Left lung (tissue), 4 donors: ENCODE measurements at regions not wholly inside any gene's neighbourhood (a gene's known extent, or its start where the extent isn't known, plus 50 kb on each side); places are given as distances from the start of the nearest gene placed in this dataset.

Experiments
- ATAC-seq: fragments of 200-7000 bp; cut with Tn5 transposase; one replicate; pipeline ENCODE4 v1.9.1; 2020; ENCODE audit warnings: moderate library complexity
- DNase-seq, 4 donors: peaks; one replicate each; pipeline ENCODE4 v3.0.0-alpha.2; 2013 to 2020
- H3K27ac ChIP-seq, 2 donors: fragments of 200-600 bp; sonication (generic) in 1 of 2; one replicate each; pipeline versions ENCODE4 v1.5.0 to v1.8.0; 2020 to 2021
- H3K27me3 ChIP-seq, 2 donors: fragments of 200-600 bp; sonication (generic) in 1 of 2; one replicate each; pipeline versions ENCODE4 v1.5.0 to v1.8.0; 2020 to 2021
- H3K36me3 ChIP-seq, 2 donors: fragments of 200-600 bp; sonication (generic) in 1 of 2; one replicate each; pipeline versions ENCODE4 v1.5.0 to v1.8.0; 2020 to 2021
- H3K4me1 ChIP-seq, 2 donors: fragments of 200-600 bp; one replicate each; pipeline ENCODE4 v1.8.0; 2021
- H3K4me3 ChIP-seq, 2 donors: fragments of 200-600 bp; sonication (generic) in 1 of 2; one replicate each; pipeline versions ENCODE4 v1.5.0 to v1.8.0; 2020 to 2021; ENCODE audit warnings: mild to moderate bottlenecking in 1 of 2
- H3K9me3 ChIP-seq, 2 donors: fragments of 200-600 bp; sonication (generic) in 1 of 2; one replicate each; pipeline versions ENCODE4 v1.5.0 to v1.8.0; 2020 to 2021
- CTCF ChIP-seq, 2 donors: fragments of 200-600 bp; sonication (generic) in 1 of 2; IDR thresholded peaks; one replicate each; pipeline versions ENCODE4 v1.5.0 to v1.8.0; 2021; ENCODE audit warnings: antibody characterized with exemption in 2 of 2
- intact Hi-C, 2 donors: fragments of 100-400 bp; cut with DNase I; formaldehyde crosslinking; loops; one replicate each; pipeline versions ENCODE4 v1.11.2 to v1.14.2; 2022
- donor health status: DM: no; HTN: yes; CAD: no.
- donor health status: DM: no; HTN: no; CAD: no.

- no peak for ATAC-seq
- no peaks in the 10 kb centered on the region for H3K9me3 ChIP-seq
- no peak overlapping the region for H3K27ac ChIP-seq
- DNase-seq: no peak
- H3K36me3 ChIP-seq: no peaks in the 10 kb centered on the region
- H3K4me1 ChIP-seq: no peaks in the 10 kb centered on the region
- H3K4me3 ChIP-seq: no peak overlapping the region
- peaks cover 0 to 44% of the 10 kb centered on the region in 2 donors for H3K27me3 ChIP-seq
- no peak for TF ChIP-seq CTCF (IDR thresholded peaks at IDR 0.05)
- intact Hi-C loops: no loop called here
These were observed 136.6 kb upstream of the COL5A1 start for GRCh38 chr9:134505032-134505431.

GRCh38 chr9:134509281-134509680 is 132.3 kb upstream of the COL5A1 start:
- TF ChIP-seq CTCF (IDR thresholded peaks at IDR 0.05): no peak
- DNase-seq: no peak
- intact Hi-C loops: no loop called here

DNA sequence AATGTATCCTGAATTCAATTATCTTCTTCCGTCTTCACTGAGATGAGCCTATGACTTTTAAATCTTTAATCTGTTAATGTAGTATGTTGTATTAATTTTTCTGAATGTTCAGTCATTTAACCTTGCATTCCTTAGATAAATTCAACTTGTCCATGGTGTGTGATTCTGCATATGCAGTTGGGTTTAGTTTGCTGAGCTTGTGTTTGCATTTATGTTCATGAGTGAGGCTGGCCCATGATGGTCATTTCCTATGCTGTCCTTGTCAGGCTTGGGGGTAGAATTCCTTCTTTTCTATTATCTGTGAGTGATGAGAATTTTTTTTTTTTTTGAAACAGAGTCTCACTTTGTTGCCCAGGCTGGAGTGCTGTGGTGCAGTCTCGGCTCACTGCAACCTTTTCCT is 131.8 kb upstream of the COL5A1 start:
- intact Hi-C loops: no loop called here
- Histone ChIP-seq H3K4me3 (no peak overlapping the region), H3K27me3 (no peaks in the 10 kb centered on the region), H3K9me3 (no peaks in the 10 kb centered on the region), H3K36me3 (no peaks in the 10 kb centered on the region), H3K27ac (no peak overlapping the region), H3K4me1 (no peaks in the 10 kb centered on the region)
- no peak for TF ChIP-seq CTCF (IDR thresholded peaks at IDR 0.05)
- ATAC-seq (no peak), DNase-seq (no peak)

More at GRCh38 chr9:134509281-134509680, 132.3 kb upstream of the COL5A1 start:
- H3K9me3 ChIP-seq: no peaks in the 10 kb centered on the region
- no peaks in the 10 kb centered on the region for H3K4me1 ChIP-seq
- no peak overlapping the region for H3K4me3 ChIP-seq
- no peak overlapping the region for H3K27ac ChIP-seq
- H3K27me3 ChIP-seq: peaks cover 0 to 2% of the 10 kb centered on the region in 2 donors
- H3K36me3 ChIP-seq: no peaks in the 10 kb centered on the region
- no peak for ATAC-seq

DNA sequence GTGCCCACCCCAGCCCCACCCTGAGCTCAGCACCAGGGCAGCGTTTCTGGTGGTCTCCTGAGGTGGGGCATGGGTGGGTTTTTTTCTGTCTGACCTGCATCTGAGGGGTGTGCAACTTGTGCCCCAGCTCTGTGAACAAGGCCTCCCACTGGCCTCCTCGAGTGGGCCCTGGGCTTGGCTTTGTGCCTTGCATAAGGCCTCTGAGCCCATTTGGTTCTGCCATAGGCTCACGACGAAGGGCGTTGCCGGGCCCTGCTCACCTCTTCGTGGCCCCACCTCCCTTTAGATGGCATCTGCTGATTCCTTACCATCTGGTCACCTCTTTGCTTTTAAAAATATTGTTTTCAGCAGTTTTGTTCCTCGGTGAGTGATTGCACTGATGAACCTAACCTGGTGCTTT is 127.1 kb upstream of the COL5A1 start:
- H3K4me1 ChIP-seq: no peaks in the 10 kb centered on the region
- DNase-seq (no peak), ATAC-seq (no peak)
- no peaks in the 10 kb centered on the region for H3K9me3 ChIP-seq
- no peaks in the 10 kb centered on the region for H3K36me3 ChIP-seq
- H3K27ac ChIP-seq: no peak overlapping the region
- H3K27me3 ChIP-seq: no peaks in the 10 kb centered on the region
- no peak for TF ChIP-seq CTCF (IDR thresholded peaks at IDR 0.05)
- intact Hi-C loops: no loop called here
- no peak overlapping the region for H3K4me3 ChIP-seq

DNA sequence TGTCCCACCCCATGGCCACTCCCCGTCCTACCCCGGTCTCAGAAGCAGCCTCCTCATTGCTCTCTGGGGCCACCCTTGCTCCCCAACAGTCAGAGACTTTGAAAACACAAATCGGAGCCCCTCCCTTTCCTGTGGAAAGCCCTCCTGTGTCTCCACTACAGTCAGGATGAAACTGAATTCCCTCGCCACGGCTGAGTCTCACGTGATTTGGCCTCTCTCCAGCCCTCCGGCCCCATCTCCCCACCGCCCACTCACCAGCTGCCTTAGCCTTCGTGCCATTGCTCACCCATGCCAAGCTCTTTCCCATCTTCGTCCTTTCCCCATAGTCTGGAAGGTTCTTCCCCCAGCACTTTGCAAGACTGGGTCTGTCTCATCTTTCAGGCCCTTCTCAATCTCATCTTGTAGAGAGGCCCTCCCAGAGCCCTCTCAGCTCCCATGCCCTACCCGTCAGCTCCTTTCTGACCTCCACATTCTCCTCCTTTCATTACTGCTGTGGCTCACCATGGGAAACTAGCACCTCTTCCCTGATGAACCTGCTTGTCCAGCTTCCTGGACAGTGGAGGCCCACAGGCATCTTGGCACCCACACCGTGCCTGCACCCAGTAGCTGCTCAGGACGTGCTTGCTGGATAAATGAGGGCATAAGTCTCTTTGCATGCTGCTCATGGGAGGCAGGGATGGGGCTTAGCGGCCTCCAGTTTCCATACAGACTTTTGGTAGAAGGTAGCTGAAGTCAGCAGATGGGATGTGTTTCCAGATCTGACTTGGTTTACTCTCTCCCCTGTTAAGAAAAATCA is 126.4 kb upstream of the COL5A1 start:
- ATAC-seq: no peak

More for the DNA sequence above, 126.4 kb upstream of the COL5A1 start:
- no peaks in the 10 kb centered on the region for H3K36me3 ChIP-seq
- no peaks in the 10 kb centered on the region for H3K9me3 ChIP-seq
- no peaks in the 10 kb centered on the region for H3K27me3 ChIP-seq
- no peaks in the 10 kb centered on the region for H3K4me1 ChIP-seq
- no peak overlapping the region for H3K27ac ChIP-seq
- intact Hi-C loops: no loop called here
- H3K4me3 ChIP-seq: no peak overlapping the region
- no peak for TF ChIP-seq CTCF (IDR thresholded peaks at IDR 0.05)
- DNase-seq: no peak
